B cell (primary cell): ENCODE measurements at regions not wholly inside any gene's neighbourhood (a gene's known extent, or its start where the extent isn't known, plus 50 kb on each side); places are given as distances from the start of the nearest gene placed in this dataset.

ENCODE experiments used
- ATAC-seq: fragments of 200-7000 bp; cut with Tn5 transposase; one replicate; pipeline ENCODE4 v1.10.0; 2021; ENCODE audit warnings: low read depth, mild to moderate bottlenecking, moderate number of reproducible peaks, moderate library complexity
- CTCF ChIA-PET: fragments of 350-600 bp; sonication (Branson Sonifier 250); formaldehyde crosslinking; loops from one replicate; lab custom pipeline; 2021; ENCODE audit warnings: antibody characterized with exemption, inconsistent platforms; lab: Charles Lee
- POLR2A ChIA-PET: fragments of 350-600 bp; sonication (Branson Sonifier 250); formaldehyde crosslinking; loops from one replicate; lab custom pipeline; 2021; ENCODE audit warnings: antibody characterized with exemption; lab: Charles Lee
- DNase-seq: peaks from one replicate; pipeline ENCODE4 v3.0.0; 2013
- H2AFZ ChIP-seq: 2 replicates; pipeline ENCODE4 v1.6.1; 2012; ENCODE audit warnings: mild to moderate bottlenecking, low read depth, low read length; ENCODE audit not compliant: insufficient read depth, poor library complexity, severe bottlenecking
- H3K27ac ChIP-seq, 2 donors: 1 replicate in 1 of 2; 2 replicates in 1 of 2; pipeline ENCODE4 v1.5.1; 2012 to 2013; ENCODE audit warnings: low read length in 2 of 2, mild to moderate bottlenecking in 2 of 2, moderate library complexity in 1 of 2
- H3K27me3 ChIP-seq, 4 experiments: fragments of 200-600 bp in 1 of 4; sonication (generic) in 1 of 4; replicated peaks in 1 of 4; 1 replicate in 2 of 4; 2 replicates in 2 of 4; pipeline versions ENCODE4 v1.6.1 to v1.7.0; 2013 to 2016; ENCODE audit warnings: low read length in 3 of 4, mild to moderate bottlenecking in 2 of 4, mixed read lengths in 1 of 4, moderate library complexity in 1 of 4; ENCODE audit not compliant: insufficient read depth in 4 of 4, control insufficient read depth in 3 of 4; ENCODE audit errors: control extremely low read depth in 1 of 4
- H3K36me3 ChIP-seq, 2 experiments: replicated peaks in 1 of 2; 1 replicate in 1 of 2; 2 replicates in 1 of 2; pipeline versions ENCODE4 v1.6.1 to v1.7.1; 2013; ENCODE audit warnings: low read length in 1 of 2; ENCODE audit not compliant: insufficient read depth in 2 of 2, control insufficient read depth in 1 of 2; ENCODE audit errors: control extremely low read depth in 1 of 2, extremely low read depth in 1 of 2
- H3K4me1 ChIP-seq, 2 donors: fragments of 200-600 bp in 1 of 2; sonication (generic) in 1 of 2; 1 replicate in 1 of 2; 2 replicates in 1 of 2; pipeline versions ENCODE4 v1.5.1 to v1.6.1; 2013 to 2017; ENCODE audit warnings: low read length in 2 of 2; ENCODE audit not compliant: control insufficient read depth in 2 of 2, insufficient read depth in 2 of 2
- H3K4me2 ChIP-seq: replicated peaks from 2 replicates; pipeline ENCODE3; 2012; ENCODE audit warnings: mild to moderate bottlenecking, low read depth, low read length; ENCODE audit not compliant: poor library complexity, severe bottlenecking
- H3K4me3 ChIP-seq, 5 experiments: fragments of 200-600 bp in 1 of 5; sonication (generic) in 1 of 5; 1 replicate in 3 of 5; 2 replicates in 2 of 5; pipeline versions ENCODE4 v1.5.1 to v1.7.0; 2011 to 2016; ENCODE audit warnings: low read length in 4 of 5, mild to moderate bottlenecking in 4 of 5, low read depth in 2 of 5, control low read depth in 1 of 5, moderate library complexity in 1 of 5; ENCODE audit not compliant: insufficient read depth in 1 of 5; ENCODE audit errors: control extremely low read depth in 1 of 5, extremely low read depth in 1 of 5
- H3K79me2 ChIP-seq: fragments of 200-600 bp; sonication (generic); one replicate; pipeline ENCODE4 v1.6.0; 2016; ENCODE audit warnings: low read length; ENCODE audit not compliant: control insufficient read depth, insufficient read depth
- H3K9ac ChIP-seq: fragments of 200-600 bp; sonication (generic); 2 replicates; pipeline ENCODE4 v1.6.1; 2017; ENCODE audit warnings: mild to moderate bottlenecking, low read length, moderate library complexity
- H3K9me3 ChIP-seq, 3 donors: one replicate each; pipeline versions ENCODE4 v1.6.1 to v1.7.1; 2013; ENCODE audit warnings: low read length in 2 of 3; ENCODE audit not compliant: control insufficient read depth in 2 of 3, insufficient read depth in 1 of 3; ENCODE audit errors: control extremely low read depth in 1 of 3
- H4K20me1 ChIP-seq: 2 replicates; pipeline ENCODE4 v1.6.0; 2012; ENCODE audit warnings: mild to moderate bottlenecking, low read length; ENCODE audit not compliant: insufficient read depth, control insufficient read depth, poor library complexity, severe bottlenecking
- H3K27ac Mint-ChIP-seq: one replicate; pipeline ENCODE4 v1.8.0; 2021; ENCODE audit warnings: mixed read lengths
- H3K27me3 Mint-ChIP-seq: one replicate; pipeline ENCODE4 v1.8.0; 2021; ENCODE audit warnings: mixed read lengths
- H3K4me1 Mint-ChIP-seq: one replicate; pipeline ENCODE4 v1.8.0; 2021; ENCODE audit warnings: mixed read lengths
- H3K4me3 Mint-ChIP-seq: one replicate; pipeline ENCODE4 v1.8.0; 2021; ENCODE audit warnings: mixed read lengths
- H3K9me3 Mint-ChIP-seq: one replicate; pipeline ENCODE4 v1.8.0; 2022; ENCODE audit warnings: mixed read lengths; ENCODE audit not compliant: insufficient read depth
- EZH2 ChIP-seq: IDR thresholded peaks from 2 replicates; pipeline ENCODE4 v1.6.1; 2012; ENCODE audit warnings: borderline replicate concordance, low read depth, mild to moderate bottlenecking, moderate library complexity, low read length; ENCODE audit not compliant: insufficient read depth, poor library complexity, severe bottlenecking
- WGBS: methylation state at CpG from one replicate; pipeline ENCODE4 v1.1.5; 2013; ENCODE audit warnings: missing lambda C conversion rate; ENCODE audit not compliant: insufficient coverage; 5-methylcytosine and 5-hydroxymethylcytosine counted together
- intact Hi-C: fragments of 100-400 bp; cut with micrococcal nuclease; formaldehyde crosslinking; loops from one replicate; pipeline ENCODE4 v1.10.0; 2022
- TF ChIP-seq, protein P1 (sequence below): fragments of 200-600 bp; IDR thresholded peaks from one replicate; pipeline ENCODE4 v1.8.0; 2022; ENCODE audit warnings: antibody characterized with exemption, mild to moderate bottlenecking

- Histone ChIP-seq H3K27ac (no peak overlapping the region), H3K9ac (no peak overlapping the region), H3K9me3 (peaks cover 0 to 15% (median 1%) of the 10 kb centered on the region in 3 donors), H3K4me2 (no peak overlapping the region), H2AFZ (no peak overlapping the region), H4K20me1 (no peaks in the 10 kb centered on the region), H3K4me1 (peaks cover 18 to 38% of the 10 kb centered on the region in 2 donors), H3K4me3 (no peak overlapping the region), H3K79me2 (no peaks in the 10 kb centered on the region), H3K36me3 (no peaks in the 10 kb centered on the region), H3K27me3 (peaks cover 0 to 55% (median 14%) of the 10 kb centered on the region in 4 experiments)
- no peak for ATAC-seq
- H3K9me3 Mint-ChIP-seq, result no peaks in the 10 kb centered on the region
- ChIA-PET CTCF (no interaction called here), POLR2A (no interaction called here)
- no peak overlapping the region for H3K4me3 Mint-ChIP-seq
- no peak overlapping the region for H3K27ac Mint-ChIP-seq
- peaks cover 66% of the 10 kb centered on the region for H3K27me3 Mint-ChIP-seq
- no peak for TF ChIP-seq EZH2
- TF ChIP-seq, protein P1, sequence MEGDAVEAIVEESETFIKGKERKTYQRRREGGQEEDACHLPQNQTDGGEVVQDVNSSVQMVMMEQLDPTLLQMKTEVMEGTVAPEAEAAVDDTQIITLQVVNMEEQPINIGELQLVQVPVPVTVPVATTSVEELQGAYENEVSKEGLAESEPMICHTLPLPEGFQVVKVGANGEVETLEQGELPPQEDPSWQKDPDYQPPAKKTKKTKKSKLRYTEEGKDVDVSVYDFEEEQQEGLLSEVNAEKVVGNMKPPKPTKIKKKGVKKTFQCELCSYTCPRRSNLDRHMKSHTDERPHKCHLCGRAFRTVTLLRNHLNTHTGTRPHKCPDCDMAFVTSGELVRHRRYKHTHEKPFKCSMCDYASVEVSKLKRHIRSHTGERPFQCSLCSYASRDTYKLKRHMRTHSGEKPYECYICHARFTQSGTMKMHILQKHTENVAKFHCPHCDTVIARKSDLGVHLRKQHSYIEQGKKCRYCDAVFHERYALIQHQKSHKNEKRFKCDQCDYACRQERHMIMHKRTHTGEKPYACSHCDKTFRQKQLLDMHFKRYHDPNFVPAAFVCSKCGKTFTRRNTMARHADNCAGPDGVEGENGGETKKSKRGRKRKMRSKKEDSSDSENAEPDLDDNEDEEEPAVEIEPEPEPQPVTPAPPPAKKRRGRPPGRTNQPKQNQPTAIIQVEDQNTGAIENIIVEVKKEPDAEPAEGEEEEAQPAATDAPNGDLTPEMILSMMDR, result no peak
- no peak for DNase-seq
- peaks cover 33% of the 10 kb centered on the region for H3K4me1 Mint-ChIP-seq
- WGBS, result 96% methylated on average over 9 of the region's 14 CpGs
- intact Hi-C loops, result no loop called here
These were observed 111.2 kb upstream of the ID2 start for GRCh38 chr2:8570637-8571036.

- Histone ChIP-seq H3K27me3 (peaks cover 0 to 61% (median 16%) of the 10 kb centered on the region in 4 experiments), H3K27ac (no peak overlapping the region), H3K9ac (no peak overlapping the region), H3K4me3 (no peak overlapping the region), H3K36me3 (no peaks in the 10 kb centered on the region), H2AFZ (no peak overlapping the region), H3K9me3 (peaks cover under 1 to 20% (median 1%) of the 10 kb centered on the region in 3 donors), H4K20me1 (no peaks in the 10 kb centered on the region), H3K4me2 (no peak overlapping the region), H3K4me1 (peaks cover 25 to 45% of the 10 kb centered on the region in 2 donors), H3K79me2 (no peaks in the 10 kb centered on the region)
- peak overlapping the region; percentile 43 for H3K27ac Mint-ChIP-seq
- POLR2A ChIA-PET, result no interaction called here
- H3K4me1 Mint-ChIP-seq, result peaks cover 40% of the 10 kb centered on the region
- CTCF ChIA-PET, result no interaction called here
- DNase-seq (peak; percentile 67), ATAC-seq (peak; percentile 57)
- 44% methylated on average over 13 of the region's 13 CpGs for WGBS
- peaks cover 70% of the 10 kb centered on the region for H3K27me3 Mint-ChIP-seq
- intact Hi-C loops, result no loop called here
- H3K4me3 Mint-ChIP-seq, result peak overlapping the region; percentile 27
- no peak for TF ChIP-seq EZH2
- TF ChIP-seq, protein P1, result no peak
- H3K9me3 Mint-ChIP-seq, result no peaks in the 10 kb centered on the region
These were observed 110.5 kb upstream of the ID2 start for GRCh38 chr2:8571301-8571791.
